ENCODE measurements at regions not wholly inside any gene's neighbourhood (a gene's known extent, or its start where the extent isn't known, plus 50 kb on each side); places are given as distances from the start of the nearest gene placed in this dataset.

DNA sequence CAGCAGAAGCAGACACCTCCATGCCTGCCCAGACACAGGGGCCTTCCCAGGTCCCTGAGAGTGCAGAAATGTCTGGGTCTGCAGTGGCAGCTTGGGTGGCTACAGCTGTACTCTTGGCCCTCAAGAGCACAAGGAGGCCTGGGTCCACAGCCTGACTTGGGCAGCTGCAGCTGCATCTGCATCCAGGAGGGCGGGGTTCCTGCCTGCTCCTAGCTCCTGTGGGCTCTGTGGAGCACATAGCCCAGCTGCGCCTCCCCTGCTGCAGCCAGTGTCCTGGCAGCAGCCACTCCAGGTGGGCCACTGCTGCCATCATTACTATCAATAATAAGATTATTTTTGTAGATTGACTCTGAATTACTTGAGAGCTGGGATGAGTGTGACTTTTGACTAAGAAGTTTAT, 162.0 kb upstream of the PTCH1 start:
- Histone ChIP-seq H3K9ac (ENCODE audit: low read length in 2 of 2) (no peak overlapping the region), H3K4me1 (ENCODE audit: control insufficient read depth, insufficient read depth, low read length) (peaks cover 2% of the 10 kb centered on the region), H3K4me3 (ENCODE audit: low read length in 2 of 2) (no peak overlapping the region), H3K27ac (ENCODE audit: low read length) (no peak overlapping the region), H3K9me3 (ENCODE audit: control insufficient read depth in 2 of 2, low read length in 2 of 2) (no peaks in the 10 kb centered on the region), H3K27me3 (ENCODE audit: control insufficient read depth in 1 of 2, insufficient read depth in 2 of 2, low read length in 2 of 2) (no peaks in the 10 kb centered on the region), H3K36me3 (ENCODE audit: control insufficient read depth in 2 of 2, insufficient read depth in 2 of 2, low read length in 2 of 2) (no peaks in the 10 kb centered on the region)

DNA sequence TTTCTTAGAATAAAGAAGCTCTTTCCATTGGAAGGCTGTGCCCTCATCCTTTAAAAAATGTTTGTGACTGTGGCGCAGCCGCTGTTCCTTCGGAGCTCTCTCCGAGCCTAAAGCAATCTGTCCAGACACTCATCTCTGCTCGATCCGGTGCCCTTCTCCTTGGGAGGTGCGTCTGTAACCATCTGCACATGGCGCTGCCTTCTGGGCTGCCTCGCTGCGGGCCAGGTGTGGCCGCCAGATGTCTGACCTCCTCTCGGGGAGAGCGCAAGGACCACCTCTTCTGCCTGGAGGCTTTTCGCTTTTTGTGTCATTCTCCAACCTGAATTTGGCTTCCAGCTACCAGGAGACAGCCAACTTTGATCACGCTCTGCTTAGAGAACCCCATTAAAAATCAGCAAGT, 153.4 kb upstream of the PTCH1 start:
- Histone ChIP-seq H3K9me3 (ENCODE audit: control insufficient read depth in 2 of 2, low read length in 2 of 2) (no peaks in the 10 kb centered on the region), H3K9ac (ENCODE audit: low read length in 2 of 2) (no peak overlapping the region), H3K4me1 (ENCODE audit: control insufficient read depth, insufficient read depth, low read length) (no peaks in the 10 kb centered on the region), H3K27ac (ENCODE audit: low read length) (no peak overlapping the region), H3K27me3 (ENCODE audit: control insufficient read depth in 1 of 2, insufficient read depth in 2 of 2, low read length in 2 of 2) (peaks cover 0 to 4% of the 10 kb centered on the region in 2 donors), H3K36me3 (ENCODE audit: control insufficient read depth in 2 of 2, insufficient read depth in 2 of 2, low read length in 2 of 2) (no peaks in the 10 kb centered on the region), H3K4me3 (ENCODE audit: low read length in 2 of 2) (no peak overlapping the region)

DNA sequence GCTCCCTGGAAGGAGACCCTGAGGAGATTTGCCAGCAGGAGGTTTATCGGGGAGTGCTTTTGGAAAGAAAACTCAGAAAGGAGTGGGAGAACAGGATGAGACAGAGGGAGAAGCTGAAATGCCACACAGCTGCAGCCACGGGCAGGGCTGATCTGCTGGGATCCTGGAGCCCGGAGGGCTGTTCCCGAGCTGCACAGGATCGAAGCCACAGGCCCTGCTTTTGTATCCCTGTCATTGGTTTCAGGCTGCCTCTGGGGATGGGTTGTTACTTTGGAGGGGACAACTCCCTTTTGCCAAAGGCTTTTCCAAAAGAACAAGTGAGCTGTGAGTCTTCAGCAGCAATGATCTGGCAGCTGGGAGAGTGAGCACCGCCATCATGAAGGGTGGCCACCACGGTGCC, 152.5 kb upstream of the PTCH1 start:
- H3K27ac ChIP-seq (ENCODE audit: low read length): no peak overlapping the region
- H3K36me3 ChIP-seq (ENCODE audit: control insufficient read depth in 2 of 2, insufficient read depth in 2 of 2, low read length in 2 of 2): no peaks in the 10 kb centered on the region
- no peak overlapping the region for H3K9ac ChIP-seq (ENCODE audit: low read length in 2 of 2)
- H3K27me3 ChIP-seq (ENCODE audit: control insufficient read depth in 1 of 2, insufficient read depth in 2 of 2, low read length in 2 of 2): peaks cover 0 to 4% of the 10 kb centered on the region in 2 donors
- no peak overlapping the region for H3K4me3 ChIP-seq (ENCODE audit: low read length in 2 of 2)
- H3K9me3 ChIP-seq (ENCODE audit: control insufficient read depth in 2 of 2, low read length in 2 of 2): no peaks in the 10 kb centered on the region
- H3K4me1 ChIP-seq (ENCODE audit: control insufficient read depth, insufficient read depth, low read length): no peaks in the 10 kb centered on the region

DNA sequence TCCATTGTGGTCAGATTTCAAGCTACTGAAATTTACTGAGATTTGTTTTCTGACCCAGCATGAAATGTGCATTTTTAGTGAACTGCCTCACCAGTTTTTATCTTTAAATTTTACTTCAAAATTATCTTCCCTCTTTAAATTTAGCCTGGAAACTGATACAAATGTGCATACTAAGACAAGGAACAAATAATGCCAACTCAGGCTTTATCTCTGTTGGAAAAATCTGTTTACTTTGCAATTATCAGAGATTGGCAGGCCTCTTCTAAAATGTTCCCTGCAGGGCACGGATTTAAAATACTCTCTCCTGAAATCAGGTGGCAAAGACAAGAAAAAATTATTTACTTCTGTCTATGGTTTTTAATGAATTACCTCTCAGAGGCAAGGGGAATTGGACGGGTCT, 151.0 kb upstream of the PTCH1 start:
- Histone ChIP-seq H3K36me3 (ENCODE audit: control insufficient read depth in 2 of 2, insufficient read depth in 2 of 2, low read length in 2 of 2) (no peaks in the 10 kb centered on the region), H3K9me3 (ENCODE audit: control insufficient read depth in 2 of 2, low read length in 2 of 2) (no peaks in the 10 kb centered on the region), H3K4me1 (ENCODE audit: control insufficient read depth, insufficient read depth, low read length) (no peaks in the 10 kb centered on the region), H3K9ac (ENCODE audit: low read length in 2 of 2) (no peak overlapping the region), H3K27ac (ENCODE audit: low read length) (no peak overlapping the region), H3K4me3 (ENCODE audit: low read length in 2 of 2) (no peak overlapping the region), H3K27me3 (ENCODE audit: control insufficient read depth in 1 of 2, insufficient read depth in 2 of 2, low read length in 2 of 2) (peaks cover 0 to 4% of the 10 kb centered on the region in 2 donors)

DNA sequence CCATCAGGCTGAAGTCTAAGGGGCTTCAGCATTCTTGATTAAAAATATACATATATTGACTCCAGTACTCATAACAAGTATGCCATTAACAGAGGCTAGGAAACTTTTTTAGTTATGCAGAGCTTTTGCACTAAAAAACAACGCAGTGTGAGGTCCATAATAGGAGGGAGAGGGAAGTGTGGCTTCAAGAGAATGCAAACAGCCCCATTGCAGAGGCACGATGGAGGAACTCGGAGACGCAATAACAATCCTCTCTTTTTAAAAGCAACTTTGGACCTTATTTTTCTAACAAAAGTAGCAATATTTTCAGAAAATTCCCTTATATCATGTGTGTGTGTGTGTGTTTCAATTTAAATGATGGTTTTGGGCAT, 150.0 kb upstream of the PTCH1 start:
- Histone ChIP-seq H3K4me1 (ENCODE audit: control insufficient read depth, insufficient read depth, low read length) (no peaks in the 10 kb centered on the region), H3K36me3 (ENCODE audit: control insufficient read depth in 2 of 2, insufficient read depth in 2 of 2, low read length in 2 of 2) (no peaks in the 10 kb centered on the region), H3K9me3 (ENCODE audit: control insufficient read depth in 2 of 2, low read length in 2 of 2) (no peaks in the 10 kb centered on the region), H3K27me3 (ENCODE audit: control insufficient read depth in 1 of 2, insufficient read depth in 2 of 2, low read length in 2 of 2) (peaks cover 0 to 4% of the 10 kb centered on the region in 2 donors), H3K4me3 (ENCODE audit: low read length in 2 of 2) (no peak overlapping the region), H3K27ac (ENCODE audit: low read length) (no peak overlapping the region), H3K9ac (ENCODE audit: low read length in 2 of 2) (no peak overlapping the region)

DNA sequence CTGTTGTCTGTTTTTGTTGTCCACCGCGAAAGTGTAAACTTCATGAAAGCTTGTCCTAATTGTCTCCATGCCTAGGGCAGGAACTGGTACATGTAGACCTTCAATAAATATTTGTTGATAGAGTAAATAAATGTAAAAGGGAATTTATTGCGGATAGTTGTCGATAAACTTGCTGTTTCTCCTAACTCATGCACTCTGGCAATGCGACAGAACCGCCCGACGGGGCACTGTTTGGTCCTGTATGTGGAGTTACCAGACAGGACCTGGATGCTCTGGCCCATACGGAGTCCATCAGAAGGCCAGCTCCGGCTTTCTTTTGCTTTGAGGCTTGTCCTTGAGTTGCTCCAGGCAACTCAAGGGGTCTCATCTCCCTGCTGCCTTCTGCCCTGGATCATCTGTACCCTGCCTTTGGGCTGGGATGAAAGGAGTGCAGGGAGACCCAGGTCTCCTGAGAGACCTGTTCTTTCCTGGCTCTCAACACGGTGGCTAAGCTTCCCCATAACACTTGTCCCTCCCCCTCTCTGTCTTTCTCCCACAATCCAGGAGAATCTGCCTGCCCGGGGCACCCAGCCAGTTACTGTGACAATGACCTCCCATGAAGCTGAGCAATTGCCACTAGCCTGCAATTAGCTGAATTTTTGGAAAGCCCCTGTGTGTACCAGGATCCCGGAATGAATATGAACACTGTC, 149.5 kb upstream of the PTCH1 start:
- H3K27ac ChIP-seq (ENCODE audit: low read length): no peak overlapping the region
- H3K4me1 ChIP-seq (ENCODE audit: control insufficient read depth, insufficient read depth, low read length): no peaks in the 10 kb centered on the region
- no peak overlapping the region for H3K9ac ChIP-seq (ENCODE audit: low read length in 2 of 2)
- H3K4me3 ChIP-seq (ENCODE audit: low read length in 2 of 2): no peak overlapping the region
- H3K9me3 ChIP-seq (ENCODE audit: control insufficient read depth in 2 of 2, low read length in 2 of 2): no peaks in the 10 kb centered on the region
- no peaks in the 10 kb centered on the region for H3K36me3 ChIP-seq (ENCODE audit: control insufficient read depth in 2 of 2, insufficient read depth in 2 of 2, low read length in 2 of 2)
- H3K27me3 ChIP-seq (ENCODE audit: control insufficient read depth in 1 of 2, insufficient read depth in 2 of 2, low read length in 2 of 2): peaks cover 0 to 4% of the 10 kb centered on the region in 2 donors

DNA sequence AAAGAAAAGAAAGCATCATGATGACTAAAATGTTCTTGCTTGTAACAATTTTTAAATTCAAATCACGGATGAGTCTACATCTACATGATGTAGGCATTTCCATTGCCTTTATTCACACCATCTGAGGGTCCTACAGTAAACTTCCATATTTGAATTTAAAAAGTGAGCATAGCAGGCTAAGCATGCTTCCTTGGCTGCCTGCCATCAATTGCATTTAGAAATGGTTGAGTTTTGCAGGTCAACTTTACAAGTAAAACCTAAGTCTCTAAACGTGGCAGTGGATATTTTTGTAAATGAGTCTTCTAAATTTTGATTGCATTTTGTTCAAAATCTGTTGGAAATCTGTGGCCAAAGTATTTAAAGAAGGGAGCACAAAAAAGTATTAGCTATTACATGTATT, 136.5 kb upstream of the PTCH1 start:
- Histone ChIP-seq H3K27me3 (ENCODE audit: control insufficient read depth in 1 of 2, insufficient read depth in 2 of 2, low read length in 2 of 2) (no peaks in the 10 kb centered on the region), H3K27ac (ENCODE audit: low read length) (no peak overlapping the region), H3K4me1 (ENCODE audit: control insufficient read depth, insufficient read depth, low read length) (peaks cover 2% of the 10 kb centered on the region), H3K36me3 (ENCODE audit: control insufficient read depth in 2 of 2, insufficient read depth in 2 of 2, low read length in 2 of 2) (no peaks in the 10 kb centered on the region), H3K4me3 (ENCODE audit: low read length in 2 of 2) (no peak overlapping the region), H3K9ac (ENCODE audit: low read length in 2 of 2) (no peak overlapping the region), H3K9me3 (ENCODE audit: control insufficient read depth in 2 of 2, low read length in 2 of 2) (no peaks in the 10 kb centered on the region)

DNA sequence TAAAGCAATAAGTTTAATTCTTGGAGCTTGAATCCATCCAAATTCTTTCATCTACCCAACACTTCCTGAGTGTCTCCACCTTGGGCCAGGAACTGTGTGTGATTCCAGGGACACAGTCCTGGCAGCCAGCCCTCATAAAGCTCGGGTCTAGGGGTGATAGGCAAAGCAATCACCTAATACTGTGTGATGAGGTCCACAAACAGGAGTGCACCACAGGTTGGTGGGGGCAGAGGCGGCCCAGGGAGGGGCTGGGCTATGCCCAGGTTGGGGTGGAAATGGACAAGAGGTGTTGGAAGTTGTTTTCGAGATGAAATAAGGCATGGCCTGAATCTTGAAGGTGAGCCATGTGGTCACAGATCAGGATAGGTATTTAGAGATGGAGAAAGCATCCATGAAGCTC, 133.9 kb upstream of the PTCH1 start:
- H3K9me3 ChIP-seq (ENCODE audit: control insufficient read depth in 2 of 2, low read length in 2 of 2): peaks cover 0 to 1% of the 10 kb centered on the region in 2 donors
- no peaks in the 10 kb centered on the region for H3K27me3 ChIP-seq (ENCODE audit: control insufficient read depth in 1 of 2, insufficient read depth in 2 of 2, low read length in 2 of 2)
- H3K4me1 ChIP-seq (ENCODE audit: control insufficient read depth, insufficient read depth, low read length): peaks cover 2% of the 10 kb centered on the region
- no peak overlapping the region for H3K27ac ChIP-seq (ENCODE audit: low read length)
- H3K9ac ChIP-seq (ENCODE audit: low read length in 2 of 2): no peak overlapping the region
- no peak overlapping the region for H3K4me3 ChIP-seq (ENCODE audit: low read length in 2 of 2)
- H3K36me3 ChIP-seq (ENCODE audit: control insufficient read depth in 2 of 2, insufficient read depth in 2 of 2, low read length in 2 of 2): no peaks in the 10 kb centered on the region

DNA sequence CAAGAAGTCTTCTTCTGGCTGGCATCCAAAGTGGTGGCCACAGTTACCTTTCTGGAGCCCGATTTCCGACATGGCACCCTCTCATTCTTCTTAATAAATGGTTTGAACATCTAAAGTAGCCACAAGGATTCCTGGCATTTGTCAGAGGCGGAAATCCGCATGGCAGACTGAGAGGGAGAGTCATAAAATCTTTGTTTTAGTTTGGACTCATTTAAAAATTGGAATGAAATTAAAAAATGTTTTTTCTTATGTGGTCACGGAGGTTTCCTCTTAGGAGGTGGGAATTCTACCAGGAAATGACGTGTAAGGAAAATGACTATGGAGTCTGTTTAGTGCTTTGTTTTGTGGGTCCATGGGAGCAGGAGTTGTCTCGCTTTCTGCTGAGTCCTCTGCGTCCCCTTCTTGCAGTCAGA, 133.0 kb upstream of the PTCH1 start:
- Histone ChIP-seq H3K27ac (ENCODE audit: low read length) (no peak overlapping the region), H3K27me3 (ENCODE audit: control insufficient read depth in 1 of 2, insufficient read depth in 2 of 2, low read length in 2 of 2) (no peaks in the 10 kb centered on the region), H3K36me3 (ENCODE audit: control insufficient read depth in 2 of 2, insufficient read depth in 2 of 2, low read length in 2 of 2) (no peaks in the 10 kb centered on the region), H3K4me1 (ENCODE audit: control insufficient read depth, insufficient read depth, low read length) (peaks cover 3% of the 10 kb centered on the region), H3K4me3 (ENCODE audit: low read length in 2 of 2) (peak overlapping the region in 1 of 2 donors; percentile 57), H3K9me3 (ENCODE audit: control insufficient read depth in 2 of 2, low read length in 2 of 2) (peaks cover 0 to 2% of the 10 kb centered on the region in 2 donors), H3K9ac (ENCODE audit: low read length in 2 of 2) (no peak overlapping the region)

DNA sequence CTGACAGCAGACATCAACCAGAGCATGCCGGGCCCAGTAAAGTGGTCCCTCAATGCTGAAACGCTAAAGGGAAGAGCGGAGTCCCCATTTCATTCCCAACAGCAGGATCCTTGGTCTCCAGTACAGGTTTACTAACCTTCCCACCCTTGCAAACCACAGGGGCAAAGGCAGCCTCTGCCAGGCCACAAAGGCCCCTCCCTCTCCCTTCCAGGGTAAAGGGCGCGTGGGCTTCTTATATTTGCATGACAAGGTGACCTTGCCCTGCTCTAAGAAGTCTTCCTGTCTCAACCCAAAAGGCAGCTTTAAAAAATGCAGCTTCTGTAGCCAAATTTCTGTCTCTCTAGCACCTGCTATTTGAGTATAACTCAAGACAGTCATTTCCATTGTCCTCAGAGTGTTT, 131.5 kb upstream of the PTCH1 start:
- peaks cover 0 to 2% of the 10 kb centered on the region in 2 donors for H3K9me3 ChIP-seq (ENCODE audit: control insufficient read depth in 2 of 2, low read length in 2 of 2)
- no peaks in the 10 kb centered on the region for H3K36me3 ChIP-seq (ENCODE audit: control insufficient read depth in 2 of 2, insufficient read depth in 2 of 2, low read length in 2 of 2)
- H3K27me3 ChIP-seq (ENCODE audit: control insufficient read depth in 1 of 2, insufficient read depth in 2 of 2, low read length in 2 of 2): no peaks in the 10 kb centered on the region
- no peak overlapping the region for H3K27ac ChIP-seq (ENCODE audit: low read length)
- peaks cover 9% of the 10 kb centered on the region for H3K4me1 ChIP-seq (ENCODE audit: control insufficient read depth, insufficient read depth, low read length)
- no peak overlapping the region for H3K4me3 ChIP-seq (ENCODE audit: low read length in 2 of 2)
- H3K9ac ChIP-seq (ENCODE audit: low read length in 2 of 2): no peak overlapping the region

DNA sequence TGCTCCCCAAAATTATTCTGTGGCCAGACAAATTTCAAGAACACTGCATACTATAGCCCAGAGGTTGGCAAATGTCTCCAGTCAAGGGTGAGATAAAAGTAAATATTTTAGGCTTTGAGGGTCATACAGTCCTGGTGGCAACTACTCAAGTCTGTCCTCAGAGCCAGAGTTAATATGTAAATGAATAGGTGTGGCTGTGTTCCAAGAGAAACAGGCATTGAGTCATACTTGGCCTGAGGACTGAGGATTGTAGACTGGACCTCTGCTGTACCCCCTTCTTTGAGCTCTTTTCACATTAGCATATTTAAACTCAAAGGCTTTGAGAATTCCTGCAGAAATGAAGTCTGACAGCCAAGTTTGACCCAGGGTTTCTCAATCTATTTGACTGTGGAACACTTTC, 129.2 kb upstream of the PTCH1 start:
- Histone ChIP-seq H3K4me3 (ENCODE audit: low read length in 2 of 2) (no peak overlapping the region), H3K27ac (ENCODE audit: low read length) (no peak overlapping the region), H3K36me3 (ENCODE audit: control insufficient read depth in 2 of 2, insufficient read depth in 2 of 2, low read length in 2 of 2) (no peaks in the 10 kb centered on the region), H3K27me3 (ENCODE audit: control insufficient read depth in 1 of 2, insufficient read depth in 2 of 2, low read length in 2 of 2) (no peaks in the 10 kb centered on the region), H3K4me1 (ENCODE audit: control insufficient read depth, insufficient read depth, low read length) (peaks cover 9% of the 10 kb centered on the region), H3K9me3 (ENCODE audit: control insufficient read depth in 2 of 2, low read length in 2 of 2) (peaks cover 0 to 2% of the 10 kb centered on the region in 2 donors), H3K9ac (ENCODE audit: low read length in 2 of 2) (no peak overlapping the region)

All from stomach smooth muscle (tissue), 2 donors.